ENCODE measurements at regions not wholly inside any gene's neighbourhood (a gene's known extent, or its start where the extent isn't known, plus 50 kb on each side); places are given as distances from the start of the nearest gene placed in this dataset.

- TF ChIP-seq MYB (IDR thresholded peaks at IDR 0.05; ENCODE audit: borderline replicate concordance, low read depth, low read length) (0 out of 2 replicates have a peak, but pooled peaks have one; percentile 46), RUNX3 (IDR thresholded peaks at IDR 0.05; ENCODE audit: low read length) (peak; percentile 95), ZNF622 (IDR thresholded peaks at IDR 0.05) (no peak), YBX1 (IDR thresholded peaks at IDR 0.05) (no peak), BCLAF1 (IDR thresholded peaks at IDR 0.05) (no peak), SREBF1 (IDR thresholded peaks at IDR 0.05; ENCODE audit: low read length) (no peak), ZNF217 (IDR thresholded peaks at IDR 0.05) (peak; percentile 52; the same call in 1 of the 2 replicates), MYC (IDR thresholded peaks at IDR 0.05; ENCODE audit: insufficient read depth, insufficient read length, insufficient replicate concordance, low read length, severe bottlenecking) (no peak), RAD21 (IDR thresholded peaks at IDR 0.05; ENCODE audit: insufficient read depth, low read depth, low read length) (no peak), MTA3 (IDR thresholded peaks at IDR 0.05; ENCODE audit: borderline replicate concordance, low read length) (peak; percentile 65), HCFC1 (IDR thresholded peaks at IDR 0.05; ENCODE audit: low read length) (no peak), RBBP5 (conservative IDR thresholded peaks at IDR 0.05) (no peak), PML (IDR thresholded peaks at IDR 0.05; ENCODE audit: low read length) (0 out of 2 replicates have a peak, but pooled peaks have one; percentile 40), CHD1 (IDR thresholded peaks at IDR 0.05; ENCODE audit: low read depth, low read length) (no peak), CBX3 (IDR thresholded peaks at IDR 0.05; ENCODE audit: borderline replicate concordance, low read depth) (no peak), KDM1A (IDR thresholded peaks at IDR 0.05; ENCODE audit: borderline replicate concordance) (no peak), SMAD5 (IDR thresholded peaks at IDR 0.05; ENCODE audit: low read depth) (no peak), NFIC (IDR thresholded peaks at IDR 0.05; ENCODE audit: low read depth, low read length) (peak; percentile 98), KAT2A (conservative IDR thresholded peaks at IDR 0.05; ENCODE audit: control insufficient read depth, low read depth, low read length) (no peak), ZNF274 (IDR thresholded peaks at IDR 0.05; ENCODE audit: insufficient read depth, insufficient read length) (no peak), PKNOX1 (IDR thresholded peaks at IDR 0.05) (peak; percentile 93), HDGF (IDR thresholded peaks at IDR 0.05) (no peak)
- TF ChIP-seq, protein P1, sequence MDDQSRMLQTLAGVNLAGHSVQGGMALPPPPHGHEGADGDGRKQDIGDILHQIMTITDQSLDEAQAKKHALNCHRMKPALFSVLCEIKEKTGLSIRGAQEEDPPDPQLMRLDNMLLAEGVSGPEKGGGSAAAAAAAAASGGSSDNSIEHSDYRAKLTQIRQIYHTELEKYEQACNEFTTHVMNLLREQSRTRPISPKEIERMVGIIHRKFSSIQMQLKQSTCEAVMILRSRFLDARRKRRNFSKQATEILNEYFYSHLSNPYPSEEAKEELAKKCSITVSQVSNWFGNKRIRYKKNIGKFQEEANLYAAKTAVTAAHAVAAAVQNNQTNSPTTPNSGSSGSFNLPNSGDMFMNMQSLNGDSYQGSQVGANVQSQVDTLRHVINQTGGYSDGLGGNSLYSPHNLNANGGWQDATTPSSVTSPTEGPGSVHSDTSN (IDR thresholded peaks at IDR 0.05; ENCODE audit: insufficient replicate concordance, low read depth, low read length), result peak; percentile 90
- TF ChIP-seq, protein P2, sequence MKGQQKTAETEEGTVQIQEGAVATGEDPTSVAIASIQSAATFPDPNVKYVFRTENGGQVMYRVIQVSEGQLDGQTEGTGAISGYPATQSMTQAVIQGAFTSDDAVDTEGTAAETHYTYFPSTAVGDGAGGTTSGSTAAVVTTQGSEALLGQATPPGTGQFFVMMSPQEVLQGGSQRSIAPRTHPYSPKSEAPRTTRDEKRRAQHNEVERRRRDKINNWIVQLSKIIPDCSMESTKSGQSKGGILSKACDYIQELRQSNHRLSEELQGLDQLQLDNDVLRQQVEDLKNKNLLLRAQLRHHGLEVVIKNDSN (IDR thresholded peaks at IDR 0.05; ENCODE audit: borderline replicate concordance, extremely low read length, insufficient read depth, low read depth, low read length), result no peak
- TF ChIP-seq, protein P3, sequence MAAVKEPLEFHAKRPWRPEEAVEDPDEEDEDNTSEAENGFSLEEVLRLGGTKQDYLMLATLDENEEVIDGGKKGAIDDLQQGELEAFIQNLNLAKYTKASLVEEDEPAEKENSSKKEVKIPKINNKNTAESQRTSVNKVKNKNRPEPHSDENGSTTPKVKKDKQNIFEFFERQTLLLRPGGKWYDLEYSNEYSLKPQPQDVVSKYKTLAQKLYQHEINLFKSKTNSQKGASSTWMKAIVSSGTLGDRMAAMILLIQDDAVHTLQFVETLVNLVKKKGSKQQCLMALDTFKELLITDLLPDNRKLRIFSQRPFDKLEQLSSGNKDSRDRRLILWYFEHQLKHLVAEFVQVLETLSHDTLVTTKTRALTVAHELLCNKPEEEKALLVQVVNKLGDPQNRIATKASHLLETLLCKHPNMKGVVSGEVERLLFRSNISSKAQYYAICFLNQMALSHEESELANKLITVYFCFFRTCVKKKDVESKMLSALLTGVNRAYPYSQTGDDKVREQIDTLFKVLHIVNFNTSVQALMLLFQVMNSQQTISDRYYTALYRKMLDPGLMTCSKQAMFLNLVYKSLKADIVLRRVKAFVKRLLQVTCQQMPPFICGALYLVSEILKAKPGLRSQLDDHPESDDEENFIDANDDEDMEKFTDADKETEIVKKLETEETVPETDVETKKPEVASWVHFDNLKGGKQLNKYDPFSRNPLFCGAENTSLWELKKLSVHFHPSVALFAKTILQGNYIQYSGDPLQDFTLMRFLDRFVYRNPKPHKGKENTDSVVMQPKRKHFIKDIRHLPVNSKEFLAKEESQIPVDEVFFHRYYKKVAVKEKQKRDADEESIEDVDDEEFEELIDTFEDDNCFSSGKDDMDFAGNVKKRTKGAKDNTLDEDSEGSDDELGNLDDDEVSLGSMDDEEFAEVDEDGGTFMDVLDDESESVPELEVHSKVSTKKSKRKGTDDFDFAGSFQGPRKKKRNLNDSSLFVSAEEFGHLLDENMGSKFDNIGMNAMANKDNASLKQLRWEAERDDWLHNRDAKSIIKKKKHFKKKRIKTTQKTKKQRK (IDR thresholded peaks at IDR 0.05; ENCODE audit: low read depth, low read length), result no peak
These were observed 57.6 kb upstream of the BCL6 start (continued) for GRCh38 chr3:187802928-187803259.
